Lower leg skin (tissue), 4 donors: ENCODE measurements at regions not wholly inside any gene's neighbourhood (a gene's known extent, or its start where the extent isn't known, plus 50 kb on each side); places are given as distances from the start of the nearest gene placed in this dataset.

Experiments used
- DNase-seq, 2 donors: peaks; one replicate each; pipeline ENCODE4 v3.0.0-alpha.2; 2019; ENCODE audit warnings: low spot score in 2 of 2
- H3K4me3 ChIP-seq: fragments of 200-600 bp; sonication (generic); 2 replicates; pipeline ENCODE4 v1.5.1; 2017; ENCODE audit warnings: mild to moderate bottlenecking, low read depth; ENCODE audit not compliant: poor library complexity, severe bottlenecking
- CTCF ChIP-seq, 3 donors: fragments of 450-650 bp; IDR thresholded peaks; one replicate each; pipeline ENCODE4 v1.5.1; 2016; ENCODE audit warnings: antibody characterized with exemption in 3 of 3, mild to moderate bottlenecking in 3 of 3, moderate library complexity in 2 of 3
- POLR2A ChIP-seq, 2 donors: fragments of 450-650 bp; IDR thresholded peaks; one replicate each; pipeline ENCODE4 v1.6.1; 2016 to 2017; ENCODE audit warnings: antibody characterized with exemption in 2 of 2, mild to moderate bottlenecking in 1 of 2, moderate library complexity in 1 of 2
- WGBS, 2 donors: methylation state at CpG; one replicate each; pipeline ENCODE4 v1.1.5; 2018; 5-methylcytosine and 5-hydroxymethylcytosine counted together
- intact Hi-C: fragments of 100-400 bp; cut with DNase I; formaldehyde crosslinking; loops from one replicate; pipeline ENCODE4 v1.15.0; 2023; ENCODE audit warnings: low total_unique reads

DNA sequence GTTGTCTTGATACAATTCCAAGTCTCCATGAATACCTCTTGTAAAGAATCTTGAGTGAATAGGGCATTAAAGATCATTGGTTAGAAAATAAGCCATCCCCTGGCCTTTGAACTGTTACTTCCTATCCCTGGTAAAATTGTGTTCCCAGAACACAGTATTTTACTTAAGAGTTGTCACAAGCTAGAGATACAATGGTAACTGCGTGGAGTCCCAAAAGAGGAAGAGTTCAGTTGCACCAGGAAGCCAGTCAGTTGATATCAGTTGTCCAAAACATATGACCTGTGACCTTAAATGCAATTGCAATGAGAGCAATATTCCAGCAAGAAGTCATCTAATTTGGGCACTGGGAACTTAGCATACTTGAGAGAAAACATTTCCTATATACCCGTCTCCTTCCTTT, 117.3 kb downstream of the NEDD1 start:
- DNase-seq, result no peak
- TF ChIP-seq CTCF (IDR thresholded peaks at IDR 0.05) (no peak), POLR2A (IDR thresholded peaks at IDR 0.05) (no peak)
- 77 to 92% methylated on average over 2 of the region's 2 CpGs for WGBS, 2 donors
- intact Hi-C loops, result no loop called here
- H3K4me3 ChIP-seq, result no peak overlapping the region

DNA sequence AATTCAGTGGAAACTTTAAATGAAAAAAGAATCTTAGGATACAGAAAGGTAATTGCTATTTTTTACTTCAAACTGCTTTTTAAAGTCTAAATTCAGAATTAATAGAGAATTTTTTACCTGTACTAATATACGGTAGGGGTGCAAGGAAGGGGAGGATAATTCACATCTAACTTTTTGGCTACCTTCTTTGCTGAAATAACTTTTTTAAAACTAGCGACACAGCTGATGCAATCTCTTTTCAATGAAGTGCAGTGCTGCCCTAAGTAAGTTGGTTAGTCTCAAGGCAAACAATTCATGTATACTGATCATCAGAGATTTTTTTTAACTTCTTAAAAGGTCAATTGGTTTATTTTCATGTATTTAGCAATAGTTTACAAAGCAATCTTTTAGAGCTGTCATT, 119.8 kb downstream of the NEDD1 start:
- WGBS, 2 donors, result 89% methylated on average over 2 of the region's 2 CpGs
- H3K4me3 ChIP-seq, result no peak overlapping the region
- DNase-seq, result no peak
- TF ChIP-seq CTCF (IDR thresholded peaks at IDR 0.05), result no peak
- TF ChIP-seq POLR2A (IDR thresholded peaks at IDR 0.05), result no peak
- intact Hi-C loops, result no loop called here

DNA sequence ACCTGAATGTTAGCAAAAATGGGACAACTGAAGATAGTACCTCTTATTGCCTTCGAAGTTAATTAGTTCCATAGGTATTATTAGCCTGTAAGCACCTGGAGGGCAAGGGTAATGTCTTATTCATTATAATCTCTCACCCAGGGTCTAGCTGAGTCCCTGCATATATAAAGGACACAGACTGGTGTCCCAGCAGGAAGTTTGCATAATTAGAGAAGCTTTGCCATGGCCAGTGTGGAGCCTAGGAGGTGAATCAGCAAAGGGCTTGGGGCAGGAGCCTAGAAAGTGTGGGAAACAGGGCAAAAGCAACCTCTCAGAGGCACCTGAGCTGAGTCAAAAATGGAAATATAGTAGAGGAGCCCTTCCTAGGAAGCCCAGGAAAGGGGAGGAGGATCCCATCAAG, 120.4 kb downstream of the NEDD1 start:
- TF ChIP-seq POLR2A (IDR thresholded peaks at IDR 0.05) (no peak), CTCF (IDR thresholded peaks at IDR 0.05) (no peak)
- intact Hi-C loops, result no loop called here
- no peak for DNase-seq
- WGBS, 2 donors, result 74 to 76% methylated on average over 1 of the region's 1 CpG
- H3K4me3 ChIP-seq, result no peak overlapping the region

DNA sequence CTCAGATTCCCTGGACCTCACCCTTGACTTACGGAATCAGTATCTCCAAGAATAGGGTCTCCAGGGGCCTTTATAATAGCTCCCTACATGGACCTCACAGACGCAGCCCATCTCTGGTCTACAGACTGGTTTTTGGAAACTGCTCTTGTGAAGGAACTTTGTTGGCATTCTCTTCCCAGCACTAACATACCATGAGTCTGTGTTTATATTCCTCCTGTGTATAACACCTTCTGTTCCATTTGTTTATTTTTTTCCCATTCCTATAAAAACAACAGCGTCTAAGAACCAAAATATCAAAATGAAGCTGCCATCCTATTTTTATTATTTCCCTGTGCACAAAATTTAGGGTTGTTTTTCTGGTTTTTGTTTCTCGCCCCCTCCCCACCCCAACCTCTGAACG, 131.1 kb downstream of the NEDD1 start:
- no peak for DNase-seq
- WGBS, 2 donors, result 42 to 53% methylated on average over 5 of the region's 5 CpGs
- intact Hi-C loops, result no loop called here
- TF ChIP-seq POLR2A (IDR thresholded peaks at IDR 0.05), result no peak
- TF ChIP-seq CTCF (IDR thresholded peaks at IDR 0.05), result no peak
- no peak overlapping the region for H3K4me3 ChIP-seq

GRCh38 chr12:97038834-97039233, 131.8 kb downstream of the NEDD1 start:
- WGBS, 2 donors, result 64 to 71% methylated on average over 4 of the region's 4 CpGs
- H3K4me3 ChIP-seq, result no peak overlapping the region
- no peak for DNase-seq
- intact Hi-C loops, result no loop called here
- no peak for TF ChIP-seq CTCF (IDR thresholded peaks at IDR 0.05)
- no peak for TF ChIP-seq POLR2A (IDR thresholded peaks at IDR 0.05)

- no peak overlapping the region for H3K4me3 ChIP-seq
- intact Hi-C loops, result no loop called here
- WGBS, 2 donors, result 73 to 89% methylated on average over 1 of the region's 1 CpG
- DNase-seq, result no peak
- no peak for TF ChIP-seq CTCF (IDR thresholded peaks at IDR 0.05)
- TF ChIP-seq POLR2A (IDR thresholded peaks at IDR 0.05), result no peak
Observed at GRCh38 chr12:97046901-97047300, 139.8 kb downstream of the NEDD1 start.
